ENCODE measurements at regions not wholly inside any gene's neighbourhood (a gene's known extent, or its start where the extent isn't known, plus 50 kb on each side); places are given as distances from the start of the nearest gene placed in this dataset.

DNA sequence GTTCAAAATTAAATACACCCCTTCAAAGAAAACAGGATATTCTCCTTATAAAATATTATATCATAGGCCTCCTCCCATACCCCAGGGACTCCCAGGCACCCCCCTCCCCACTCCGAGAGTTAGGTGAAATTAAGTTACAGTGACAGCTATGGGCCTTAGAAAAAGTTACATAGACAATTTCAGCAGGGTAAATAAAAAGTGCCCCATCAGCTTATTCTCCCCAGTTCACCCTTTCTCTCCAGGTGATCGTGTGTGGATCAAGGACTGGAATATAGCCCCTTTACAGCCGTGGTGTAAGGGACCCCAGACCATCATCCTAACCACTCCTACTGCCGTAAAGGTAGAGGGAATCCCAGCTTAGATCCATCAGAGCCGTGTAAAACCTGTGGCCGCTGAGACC, 147.6 kb upstream of the FGF16 start:
- TF ChIP-seq, protein P1, sequence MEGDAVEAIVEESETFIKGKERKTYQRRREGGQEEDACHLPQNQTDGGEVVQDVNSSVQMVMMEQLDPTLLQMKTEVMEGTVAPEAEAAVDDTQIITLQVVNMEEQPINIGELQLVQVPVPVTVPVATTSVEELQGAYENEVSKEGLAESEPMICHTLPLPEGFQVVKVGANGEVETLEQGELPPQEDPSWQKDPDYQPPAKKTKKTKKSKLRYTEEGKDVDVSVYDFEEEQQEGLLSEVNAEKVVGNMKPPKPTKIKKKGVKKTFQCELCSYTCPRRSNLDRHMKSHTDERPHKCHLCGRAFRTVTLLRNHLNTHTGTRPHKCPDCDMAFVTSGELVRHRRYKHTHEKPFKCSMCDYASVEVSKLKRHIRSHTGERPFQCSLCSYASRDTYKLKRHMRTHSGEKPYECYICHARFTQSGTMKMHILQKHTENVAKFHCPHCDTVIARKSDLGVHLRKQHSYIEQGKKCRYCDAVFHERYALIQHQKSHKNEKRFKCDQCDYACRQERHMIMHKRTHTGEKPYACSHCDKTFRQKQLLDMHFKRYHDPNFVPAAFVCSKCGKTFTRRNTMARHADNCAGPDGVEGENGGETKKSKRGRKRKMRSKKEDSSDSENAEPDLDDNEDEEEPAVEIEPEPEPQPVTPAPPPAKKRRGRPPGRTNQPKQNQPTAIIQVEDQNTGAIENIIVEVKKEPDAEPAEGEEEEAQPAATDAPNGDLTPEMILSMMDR (conservative IDR thresholded peaks at IDR 0.05; ENCODE audit: low read length), result no peak
- TF ChIP-seq EZH2phosphoT487 (IDR thresholded peaks at IDR 0.05; ENCODE audit: borderline replicate concordance), result no peak

Data from Loucy (cell line).